SK-N-MC (cell line): ENCODE measurements at regions not wholly inside any gene's neighbourhood (a gene's known extent, or its start where the extent isn't known, plus 50 kb on each side); places are given as distances from the start of the nearest gene placed in this dataset.

Experiments
- EZH2 ChIP-seq: fragments of 200-600 bp; sonication (generic); IDR thresholded peaks from one replicate; pipeline ENCODE4 v1.6.1; 2017; ENCODE audit warnings: antibody characterized with exemption
- FOXP2 ChIP-seq: optimal IDR thresholded peaks from 2 replicates; pipeline ENCODE3; 2011; ENCODE audit warnings: mild to moderate bottlenecking, moderate library complexity; ENCODE audit not compliant: insufficient read depth; ENCODE audit errors: extremely low read length, control extremely low read depth

GRCh38 chr5:28190011-28190410 is 1151.6 kb upstream of the CDH9 start:
- TF ChIP-seq EZH2 = no peak
- TF ChIP-seq FOXP2 = no peak
